HCT116 (cell line): ENCODE measurements at regions not wholly inside any gene's neighbourhood (a gene's known extent, or its start where the extent isn't known, plus 50 kb on each side); places are given as distances from the start of the nearest gene placed in this dataset.

Experiments used
- ATAC-seq: fragments of 200-7000 bp; cut with Tn5 transposase; 2 replicates; pipeline ENCODE4 v1.9.1; 2020; ENCODE audit warnings: mild to moderate bottlenecking, moderate library complexity
- BruUV-seq: library from RNA; stranded (reverse); fragments of 400-500 nt; replicated peaks from 2 replicates; lab custom pipeline; 2021; lab: Mats Ljungman, UMichigan
- CTCF ChIA-PET: fragments of 300-600 bp; sonication (Branson Sonifier 250); formaldehyde crosslinking; loops from one replicate; lab custom pipeline; 2021; ENCODE audit warnings: antibody characterized with exemption; lab: Charles Lee
- POLR2A ChIA-PET: fragments of 300-600, 350-600 bp; sonication (Branson Sonifier 250); formaldehyde crosslinking; loops from one replicate; lab custom pipeline; 2021; ENCODE audit warnings: antibody characterized with exemption; lab: Charles Lee
- RAD21 ChIA-PET, 2 experiments: fragments of 300-600 bp; sonication (Branson Sonifier 250); formaldehyde crosslinking; loops; one replicate each; lab custom pipeline; 2023; ENCODE audit warnings: low total read pairs in 2 of 2; ENCODE audit not compliant: uncharacterized antibody in 2 of 2, unreplicated experiment in 2 of 2, low non-redundant PET in 1 of 2; lab: Charles Lee
- DNase-seq: peaks from one replicate; pipeline ENCODE4 v3.0.0-alpha.2; 2010; ENCODE audit warnings: low read depth, low spot score
- H2AFZ ChIP-seq: fragments of 200-600 bp; shearing (Covaris generic), sonication (generic); 2 replicates; pipeline ENCODE4 v1.6.1; 2017; ENCODE audit warnings: low read depth, mixed run types, mixed read lengths, antibody characterized with exemption, low read length; ENCODE audit not compliant: poor library complexity, severe bottlenecking
- H3K27ac ChIP-seq: 2 replicates; pipeline ENCODE4 v1.5.1; 2012; ENCODE audit warnings: low read depth, low read length
- H3K27me3 ChIP-seq: fragments of 200-600 bp; sonication (generic); 2 replicates; pipeline ENCODE4 v1.6.1; 2016; ENCODE audit warnings: mixed run types, low read length, mixed read lengths; ENCODE audit not compliant: insufficient read depth
- H3K36me3 ChIP-seq, 2 experiments: fragments of 200-500 bp in 1 of 2; fragments of 200-600 bp in 1 of 2; sonication (Bioruptor generic) in 1 of 2; sonication (generic) in 1 of 2; 2 replicates each; pipeline versions ENCODE4 v1.5.1 to v1.6.1; 2014 to 2016; ENCODE audit warnings: low read length in 2 of 2, inconsistent platforms in 1 of 2, mixed read lengths in 1 of 2, mixed run types in 1 of 2; ENCODE audit not compliant: insufficient read depth in 2 of 2, control insufficient read depth in 1 of 2
- H3K4me1 ChIP-seq, 2 experiments: fragments of 200-600 bp in 1 of 2; sonication (generic) in 1 of 2; 2 replicates each; pipeline versions ENCODE4 v1.5.1 to v1.6.1; 2012 to 2017; ENCODE audit warnings: low read length in 2 of 2, inconsistent platforms in 1 of 2, mild to moderate bottlenecking in 1 of 2, mixed read lengths in 1 of 2, mixed run types in 1 of 2, moderate library complexity in 1 of 2; ENCODE audit not compliant: insufficient read depth in 2 of 2, control insufficient read depth in 1 of 2
- H3K4me2 ChIP-seq: fragments of 200-600 bp; sonication (generic); 2 replicates; pipeline ENCODE4 v1.6.1; 2017; ENCODE audit warnings: mixed run types, low read length, mixed read lengths
- H3K4me3 ChIP-seq, 2 experiments: fragments of 200-600 bp in 1 of 2; sonication (generic) in 1 of 2; replicated peaks in 1 of 2; 2 replicates each; pipeline ENCODE4 v1.5.1; 2011 to 2016; ENCODE audit warnings: low read length in 2 of 2, control low read depth in 1 of 2, low read depth in 1 of 2, mild to moderate bottlenecking in 1 of 2, mixed read lengths in 1 of 2, mixed run types in 1 of 2
- H3K79me2 ChIP-seq: fragments of 200-600 bp; sonication (generic); 2 replicates; pipeline ENCODE4 v1.6.1; 2017; ENCODE audit warnings: mild to moderate bottlenecking, mixed run types, low read length, moderate library complexity, mixed read lengths; ENCODE audit not compliant: insufficient read depth
- H3K9ac ChIP-seq: fragments of 200-600 bp; sonication (generic); 2 replicates; pipeline ENCODE4 v1.6.1; 2016; ENCODE audit warnings: low read length, mixed read lengths
- H3K9me2 ChIP-seq: fragments of 200-600 bp; sonication (generic), shearing (Covaris generic); 2 replicates; pipeline ENCODE4 v1.6.1; 2017; ENCODE audit warnings: mixed run types, mild to moderate bottlenecking, moderate library complexity; ENCODE audit not compliant: insufficient read depth
- H3K9me3 ChIP-seq, 2 experiments: fragments of 200-500 bp in 1 of 2; fragments of 200-600 bp in 1 of 2; sonication (Bioruptor generic) in 1 of 2; sonication (generic) in 1 of 2; 2 replicates each; pipeline ENCODE4 v1.6.1; 2014 to 2017; ENCODE audit warnings: low read length in 2 of 2, mixed read lengths in 2 of 2, inconsistent platforms in 1 of 2, low read depth in 1 of 2, mild to moderate bottlenecking in 1 of 2, mixed run types in 1 of 2, moderate library complexity in 1 of 2; ENCODE audit not compliant: control insufficient read depth in 1 of 2, insufficient read depth in 1 of 2
- H4K20me1 ChIP-seq: fragments of 200-600 bp; sonication (generic), shearing (Covaris generic); 2 replicates; pipeline ENCODE4 v1.6.1; 2017; ENCODE audit warnings: mixed run types, mild to moderate bottlenecking, moderate library complexity; ENCODE audit not compliant: insufficient read depth
- CBX3 ChIP-seq: IDR thresholded peaks from 2 replicates; pipeline ENCODE4 v1.6.1; 2012; ENCODE audit warnings: low read depth
- CEBPB ChIP-seq: IDR thresholded peaks from 2 replicates; pipeline ENCODE4 v1.6.1; 2012; ENCODE audit warnings: low read depth
- EGR1 ChIP-seq: IDR thresholded peaks from 2 replicates; pipeline ENCODE4 v1.6.1; 2012; ENCODE audit warnings: low read depth
- ELF1 ChIP-seq: IDR thresholded peaks from 2 replicates; pipeline ENCODE4 v1.6.1; 2012; ENCODE audit warnings: low read depth, borderline replicate concordance
- EZH2phosphoT487 ChIP-seq: fragments of 200-600 bp; IDR thresholded peaks from 2 replicates; pipeline ENCODE4 v1.6.1; 2018; ENCODE audit warnings: antibody characterized with exemption, borderline replicate concordance
- JUND ChIP-seq: IDR thresholded peaks from 2 replicates; pipeline ENCODE4 v1.6.1; 2012
- POLR2A ChIP-seq: IDR thresholded peaks from 2 replicates; pipeline ENCODE4 v1.7.0; 2011; ENCODE audit warnings: borderline replicate concordance; ENCODE audit not compliant: insufficient read depth, insufficient read length; ENCODE audit errors: extremely low read depth
- POLR2AphosphoS5 ChIP-seq: IDR thresholded peaks from 2 replicates; pipeline ENCODE4 v1.6.1; 2011; ENCODE audit warnings: mild to moderate bottlenecking, low read depth, low read length, moderate library complexity
- RAD21 ChIP-seq: IDR thresholded peaks from 2 replicates; pipeline ENCODE4 v1.6.1; 2012; ENCODE audit warnings: low read depth, mild to moderate bottlenecking
- SIN3A ChIP-seq: IDR thresholded peaks from 2 replicates; pipeline ENCODE4 v1.6.1; 2012; ENCODE audit warnings: low read depth
- SP1 ChIP-seq: IDR thresholded peaks from 2 replicates; pipeline ENCODE4 v1.6.1; 2012; ENCODE audit warnings: low read depth
- SRF ChIP-seq: IDR thresholded peaks from 2 replicates; pipeline ENCODE4 v1.6.1; 2012; ENCODE audit warnings: low read depth
- TCF7L2 ChIP-seq: IDR thresholded peaks from 2 replicates; pipeline ENCODE4 v1.7.0; 2011; ENCODE audit warnings: borderline replicate concordance, inconsistent platforms; ENCODE audit not compliant: insufficient read depth, insufficient read length; ENCODE audit errors: extremely low read depth
- YY1 ChIP-seq: IDR thresholded peaks from 2 replicates; pipeline ENCODE4 v1.6.1; 2011; ENCODE audit warnings: low read length, low read depth, moderate library complexity, mild to moderate bottlenecking; ENCODE audit not compliant: insufficient replicate concordance; ENCODE audit errors: extremely low read depth
- ZFX ChIP-seq: fragments of 450-650 bp; IDR thresholded peaks from 2 replicates; pipeline ENCODE4 v1.6.1; 2017
- intact Hi-C: fragments of 100-400 bp; cut with micrococcal nuclease; formaldehyde crosslinking; loops from 2 replicates; pipeline ENCODE4 v1.10.0; 2022
- TF ChIP-seq, protein P1 (sequence below): IDR thresholded peaks from 2 replicates; pipeline ENCODE4 v1.6.1; 2012
- TF ChIP-seq, protein P2 (sequence below), 3 experiments: fragments of 200-600 bp in 1 of 3; sonication (generic) in 1 of 3; IDR thresholded peaks in 2 of 3; conservative IDR thresholded peaks in 1 of 3; 2 replicates each; pipeline ENCODE4 v1.5.1; 2012 to 2017; ENCODE audit warnings: low read depth in 2 of 3, low read length in 2 of 3, antibody characterized with exemption in 1 of 3, borderline replicate concordance in 1 of 3, control low read depth in 1 of 3, mild to moderate bottlenecking in 1 of 3, mixed read lengths in 1 of 3, mixed run types in 1 of 3, moderate library complexity in 1 of 3; ENCODE audit not compliant: insufficient read depth in 1 of 3
- TF ChIP-seq, protein P3 (sequence below): IDR thresholded peaks from 2 replicates; pipeline ENCODE4 v1.6.1; 2012; ENCODE audit warnings: low read depth

DNA sequence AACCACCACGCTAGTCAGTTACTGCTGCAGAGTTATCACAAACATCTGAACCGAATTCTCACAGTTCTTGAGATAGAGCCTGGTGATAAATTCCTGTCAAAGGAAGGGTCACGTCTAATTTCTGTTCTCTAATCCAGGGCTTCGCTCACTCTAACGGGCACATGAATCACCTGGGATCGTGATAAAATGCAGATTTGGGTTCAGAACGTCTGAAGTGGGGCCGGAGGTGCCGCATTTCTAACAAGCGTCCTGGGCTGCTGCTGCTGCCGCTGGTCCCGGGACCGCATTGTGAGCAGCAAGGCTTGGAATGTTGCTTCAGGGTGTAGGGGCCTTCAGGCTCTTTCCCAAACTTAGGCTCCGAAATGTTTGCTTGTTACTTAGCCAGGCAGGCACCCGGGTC lies 264.1 kb downstream of the CDC5L start:
- H3K27me3 ChIP-seq, result no peaks in the 10 kb centered on the region
- ChIA-PET POLR2A (no interaction called here), RAD21 (no interaction called here), CTCF (interaction anchor here (1.7 to 2.1 kb wide), 2 partner anchors 17 to 176 kb away, joined by 9 to 10 read pairs; no protein-coding TSS in a partner anchor)
- ATAC-seq (no peak), DNase-seq (no peak)
- peaks cover 0 to 16% of the 10 kb centered on the region in 2 experiments; a peak in 2 of 4 replicates for H3K4me1 ChIP-seq
- H3K9me2 ChIP-seq, result no peaks in the 10 kb centered on the region
- no peak overlapping the region for H3K4me2 ChIP-seq
- no peaks in the 10 kb centered on the region for H4K20me1 ChIP-seq
- H3K4me3 ChIP-seq, result no peak overlapping the region
- no peaks in the 10 kb centered on the region for H3K9me3 ChIP-seq
- no peak overlapping the region for H2AFZ ChIP-seq
- H3K79me2 ChIP-seq, result no peaks in the 10 kb centered on the region
- H3K36me3 ChIP-seq, result no peaks in the 10 kb centered on the region
- intact Hi-C loops, result no loop called here
- BruUV-seq, result no TSS peak
- H3K27ac ChIP-seq, result no peak overlapping the region
- TF ChIP-seq, protein P1, sequence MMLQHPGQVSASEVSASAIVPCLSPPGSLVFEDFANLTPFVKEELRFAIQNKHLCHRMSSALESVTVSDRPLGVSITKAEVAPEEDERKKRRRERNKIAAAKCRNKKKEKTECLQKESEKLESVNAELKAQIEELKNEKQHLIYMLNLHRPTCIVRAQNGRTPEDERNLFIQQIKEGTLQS, result no peak
- TF ChIP-seq YY1, result no peak
- no peak for TF ChIP-seq RAD21
- TF ChIP-seq POLR2AphosphoS5, result no peak
- TF ChIP-seq EZH2phosphoT487, result no peak
- no peak for TF ChIP-seq SIN3A
- TF ChIP-seq, protein P2, sequence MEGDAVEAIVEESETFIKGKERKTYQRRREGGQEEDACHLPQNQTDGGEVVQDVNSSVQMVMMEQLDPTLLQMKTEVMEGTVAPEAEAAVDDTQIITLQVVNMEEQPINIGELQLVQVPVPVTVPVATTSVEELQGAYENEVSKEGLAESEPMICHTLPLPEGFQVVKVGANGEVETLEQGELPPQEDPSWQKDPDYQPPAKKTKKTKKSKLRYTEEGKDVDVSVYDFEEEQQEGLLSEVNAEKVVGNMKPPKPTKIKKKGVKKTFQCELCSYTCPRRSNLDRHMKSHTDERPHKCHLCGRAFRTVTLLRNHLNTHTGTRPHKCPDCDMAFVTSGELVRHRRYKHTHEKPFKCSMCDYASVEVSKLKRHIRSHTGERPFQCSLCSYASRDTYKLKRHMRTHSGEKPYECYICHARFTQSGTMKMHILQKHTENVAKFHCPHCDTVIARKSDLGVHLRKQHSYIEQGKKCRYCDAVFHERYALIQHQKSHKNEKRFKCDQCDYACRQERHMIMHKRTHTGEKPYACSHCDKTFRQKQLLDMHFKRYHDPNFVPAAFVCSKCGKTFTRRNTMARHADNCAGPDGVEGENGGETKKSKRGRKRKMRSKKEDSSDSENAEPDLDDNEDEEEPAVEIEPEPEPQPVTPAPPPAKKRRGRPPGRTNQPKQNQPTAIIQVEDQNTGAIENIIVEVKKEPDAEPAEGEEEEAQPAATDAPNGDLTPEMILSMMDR (IDR thresholded peaks at IDR 0.05 in 2 of 3, conservative IDR thresholded peaks at IDR 0.05 in 1 of 3; ENCODE audit: borderline replicate concordance in 1 of 3, insufficient read depth in 1 of 3, low read depth in 2 of 3, low read length in 2 of 3), result no peak
- no peak for TF ChIP-seq POLR2A
- no peak for TF ChIP-seq CEBPB
- no peak for TF ChIP-seq JUND
- TF ChIP-seq ELF1, result no peak
- TF ChIP-seq, protein P3, sequence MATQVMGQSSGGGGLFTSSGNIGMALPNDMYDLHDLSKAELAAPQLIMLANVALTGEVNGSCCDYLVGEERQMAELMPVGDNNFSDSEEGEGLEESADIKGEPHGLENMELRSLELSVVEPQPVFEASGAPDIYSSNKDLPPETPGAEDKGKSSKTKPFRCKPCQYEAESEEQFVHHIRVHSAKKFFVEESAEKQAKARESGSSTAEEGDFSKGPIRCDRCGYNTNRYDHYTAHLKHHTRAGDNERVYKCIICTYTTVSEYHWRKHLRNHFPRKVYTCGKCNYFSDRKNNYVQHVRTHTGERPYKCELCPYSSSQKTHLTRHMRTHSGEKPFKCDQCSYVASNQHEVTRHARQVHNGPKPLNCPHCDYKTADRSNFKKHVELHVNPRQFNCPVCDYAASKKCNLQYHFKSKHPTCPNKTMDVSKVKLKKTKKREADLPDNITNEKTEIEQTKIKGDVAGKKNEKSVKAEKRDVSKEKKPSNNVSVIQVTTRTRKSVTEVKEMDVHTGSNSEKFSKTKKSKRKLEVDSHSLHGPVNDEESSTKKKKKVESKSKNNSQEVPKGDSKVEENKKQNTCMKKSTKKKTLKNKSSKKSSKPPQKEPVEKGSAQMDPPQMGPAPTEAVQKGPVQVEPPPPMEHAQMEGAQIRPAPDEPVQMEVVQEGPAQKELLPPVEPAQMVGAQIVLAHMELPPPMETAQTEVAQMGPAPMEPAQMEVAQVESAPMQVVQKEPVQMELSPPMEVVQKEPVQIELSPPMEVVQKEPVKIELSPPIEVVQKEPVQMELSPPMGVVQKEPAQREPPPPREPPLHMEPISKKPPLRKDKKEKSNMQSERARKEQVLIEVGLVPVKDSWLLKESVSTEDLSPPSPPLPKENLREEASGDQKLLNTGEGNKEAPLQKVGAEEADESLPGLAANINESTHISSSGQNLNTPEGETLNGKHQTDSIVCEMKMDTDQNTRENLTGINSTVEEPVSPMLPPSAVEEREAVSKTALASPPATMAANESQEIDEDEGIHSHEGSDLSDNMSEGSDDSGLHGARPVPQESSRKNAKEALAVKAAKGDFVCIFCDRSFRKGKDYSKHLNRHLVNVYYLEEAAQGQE, result no peak
- no peak for TF ChIP-seq ZFX
- TF ChIP-seq SRF, result no peak
- TF ChIP-seq TCF7L2, result no peak
- TF ChIP-seq EGR1, result no peak
- TF ChIP-seq CBX3, result no peak
- no peak for TF ChIP-seq SP1
- no peak overlapping the region for H3K9ac ChIP-seq
